A172 (cell line): ENCODE measurements at regions not wholly inside any gene's neighbourhood (a gene's known extent, or its start where the extent isn't known, plus 50 kb on each side); places are given as distances from the start of the nearest gene placed in this dataset.
"Not testable (repeated sequence)": the region's sequence is repeated elsewhere in the genome, so short reads cannot be mapped to it uniquely, and the experiment has no call there.

Source experiments
- DNase-seq: peaks from one replicate; pipeline ENCODE4 v3.0.0-alpha.2; 2015; ENCODE audit warnings: low spot score

GRCh38 chr3:5357089-5357488, 169.6 kb downstream of the EDEM1 start:
- DNase-seq = no peak

- DNase-seq = no peak
These were observed 171.4 kb downstream of the EDEM1 start for GRCh38 chr3:5358911-5359310.

- DNase-seq = no peak
These were observed 172.9 kb downstream of the EDEM1 start for GRCh38 chr3:5360453-5360852.

GRCh38 chr3:5366746-5367145, 179.2 kb downstream of the EDEM1 start:
- no peak for DNase-seq

GRCh38 chr3:5371555-5371954, 184.0 kb downstream of the EDEM1 start:
- DNase-seq = not testable (repeated sequence)

- DNase-seq = no peak
These were observed 189.3 kb downstream of the EDEM1 start for GRCh38 chr3:5376761-5377160.

- DNase-seq = not testable (repeated sequence)
These were observed 191.8 kb downstream of the EDEM1 start for GRCh38 chr3:5379266-5379665.

GRCh38 chr3:5383486-5384263, 196.2 kb downstream of the EDEM1 start:
- not testable (repeated sequence) for DNase-seq

- DNase-seq = no peak
These were observed 197.2 kb downstream of the EDEM1 start for GRCh38 chr3:5384557-5385236.

- no peak for DNase-seq
These were observed 200.6 kb downstream of the EDEM1 start for GRCh38 chr3:5388091-5388490.

- peak; percentile 11 for DNase-seq
These were observed 201.6 kb downstream of the EDEM1 start for GRCh38 chr3:5389057-5389456.

GRCh38 chr3:5390221-5390620, 202.7 kb downstream of the EDEM1 start:
- no peak for DNase-seq

GRCh38 chr3:5390936-5391625, 203.6 kb downstream of the EDEM1 start:
- DNase-seq = no peak

- no peak for DNase-seq
These were observed 213.5 kb downstream of the EDEM1 start for GRCh38 chr3:5401002-5401401.

- no peak for DNase-seq
These were observed 217.2 kb downstream of the EDEM1 start for GRCh38 chr3:5404718-5405117.

GRCh38 chr3:5411786-5412185, 224.3 kb downstream of the EDEM1 start:
- DNase-seq = no peak

GRCh38 chr3:5423076-5423475, 235.6 kb downstream of the EDEM1 start:
- DNase-seq = no peak

GRCh38 chr3:5423523-5423922, 236.0 kb downstream of the EDEM1 start:
- no peak for DNase-seq

- no peak for DNase-seq
These were observed 237.9 kb downstream of the EDEM1 start for GRCh38 chr3:5425371-5425770.

GRCh38 chr3:5426094-5426883, 238.8 kb downstream of the EDEM1 start:
- DNase-seq = peak; percentile 59

GRCh38 chr3:5427021-5427420, 239.5 kb downstream of the EDEM1 start:
- no peak for DNase-seq

- no peak for DNase-seq
These were observed 240.4 kb downstream of the EDEM1 start for GRCh38 chr3:5427938-5428337.
